Breast epithelium (tissue), 3 donors: ENCODE measurements at regions not wholly inside any gene's neighbourhood (a gene's known extent, or its start where the extent isn't known, plus 50 kb on each side); places are given as distances from the start of the nearest gene placed in this dataset.

Experiments
- CTCF ChIP-seq, 3 donors: fragments of 450-650 bp; IDR thresholded peaks; one replicate each; pipeline ENCODE4 v1.5.1; 2016 to 2017; ENCODE audit warnings: antibody characterized with exemption in 3 of 3, mild to moderate bottlenecking in 3 of 3, moderate library complexity in 3 of 3
- POLR2A ChIP-seq: fragments of 450-650 bp; IDR thresholded peaks from one replicate; pipeline ENCODE4 v1.6.1; 2016; ENCODE audit warnings: antibody characterized with exemption, mild to moderate bottlenecking, moderate library complexity
- POLR2AphosphoS5 ChIP-seq, 3 donors: sonication (generic); formaldehyde crosslinking; IDR thresholded peaks; one replicate each; pipeline ENCODE4 v1.6.1; 2017; ENCODE audit warnings: antibody characterized with exemption in 3 of 3

GRCh38 chr3:117868766-117869165 is 1159.2 kb downstream of the TUSC7 start:
- TF ChIP-seq CTCF (IDR thresholded peaks at IDR 0.05): no peak
- no peak for TF ChIP-seq POLR2AphosphoS5 (IDR thresholded peaks at IDR 0.05)
- no peak for TF ChIP-seq POLR2A
